Fibroblast of mammary gland (primary cell): ENCODE measurements at regions not wholly inside any gene's neighbourhood (a gene's known extent, or its start where the extent isn't known, plus 50 kb on each side); places are given as distances from the start of the nearest gene placed in this dataset.

Experiments used
- DNase-seq: peaks from one replicate; pipeline ENCODE4 v3.0.0-alpha.2; 2010; ENCODE audit warnings: low read depth
- H3K4me3 ChIP-seq: 2 replicates; pipeline ENCODE4 v1.5.1; 2011; ENCODE audit warnings: low read depth, mild to moderate bottlenecking, low read length, moderate library complexity; ENCODE audit not compliant: control insufficient read depth
- CTCF ChIP-seq: conservative IDR thresholded peaks from 2 replicates; pipeline ENCODE4 v1.5.1; 2011; ENCODE audit warnings: low read depth, low read length, inconsistent platforms; ENCODE audit not compliant: control insufficient read depth, insufficient read depth

- TF ChIP-seq CTCF, result no peak
- H3K4me3 ChIP-seq, result no peak overlapping the region
- no peak for DNase-seq
These were observed 248.5 kb downstream of the UQCRFS1 start for GRCh38 chr19:28964500-28964899.

- DNase-seq, result no peak
- TF ChIP-seq CTCF, result no peak
- no peak overlapping the region for H3K4me3 ChIP-seq
These were observed 249.3 kb downstream of the UQCRFS1 start for GRCh38 chr19:28963486-28964250.

GRCh38 chr19:28961772-28962500 is 251.0 kb downstream of the UQCRFS1 start:
- peak; percentile 48 for DNase-seq
- no peak for TF ChIP-seq CTCF
- H3K4me3 ChIP-seq, result no peak overlapping the region

GRCh38 chr19:28960986-28961705 is 251.8 kb downstream of the UQCRFS1 start:
- no peak overlapping the region for H3K4me3 ChIP-seq
- peak; percentile 59 for DNase-seq

GRCh38 chr19:28960586-28960985 is 252.4 kb downstream of the UQCRFS1 start:
- TF ChIP-seq CTCF, result no peak
- no peak for DNase-seq
- no peak overlapping the region for H3K4me3 ChIP-seq

More at GRCh38 chr19:28960986-28961705, 251.8 kb downstream of the UQCRFS1 start:
- TF ChIP-seq CTCF, result no peak

GRCh38 chr19:28956961-28957360 is 256.0 kb downstream of the UQCRFS1 start:
- DNase-seq, result no peak
- H3K4me3 ChIP-seq, result no peak overlapping the region
- TF ChIP-seq CTCF, result no peak
